H9 (cell line): ENCODE measurements at regions not wholly inside any gene's neighbourhood (a gene's known extent, or its start where the extent isn't known, plus 50 kb on each side); places are given as distances from the start of the nearest gene placed in this dataset.

Experiments
- DNase-seq: peaks from one replicate; pipeline ENCODE4 v3.0.0-alpha.2; 2017
- H2AFZ ChIP-seq: one replicate; pipeline ENCODE4 v1.6.1; 2013; ENCODE audit warnings: mild to moderate bottlenecking, low read length, control low read depth, moderate library complexity
- H2AK5ac ChIP-seq: 2 replicates; pipeline ENCODE4 v1.6.1; 2013; ENCODE audit warnings: low read length, control low read depth, mixed read lengths; ENCODE audit not compliant: insufficient read length
- H2BK120ac ChIP-seq: one replicate; pipeline ENCODE4 v1.6.1; 2013; ENCODE audit warnings: low read depth, mild to moderate bottlenecking, low read length, control low read depth, inconsistent platforms; ENCODE audit not compliant: poor library complexity, severe bottlenecking
- H2BK12ac ChIP-seq: 2 replicates; pipeline ENCODE4 v1.6.1; 2013; ENCODE audit warnings: low read length, control low read depth, mixed read lengths, low read depth; ENCODE audit not compliant: insufficient read length
- H2BK15ac ChIP-seq: 2 replicates; pipeline ENCODE4 v1.6.1; 2013; ENCODE audit warnings: low read depth, low read length, control low read depth
- H2BK20ac ChIP-seq: one replicate; pipeline ENCODE4 v1.6.1; 2013; ENCODE audit warnings: low read depth, mild to moderate bottlenecking, low read length, control low read depth, inconsistent platforms; ENCODE audit not compliant: poor library complexity, severe bottlenecking
- H2BK5ac ChIP-seq: 2 replicates; pipeline ENCODE4 v1.6.1; 2013; ENCODE audit warnings: low read length, control low read depth, mixed read lengths; ENCODE audit not compliant: insufficient read length
- H3K14ac ChIP-seq: 2 replicates; pipeline ENCODE4 v1.6.1; 2013; ENCODE audit warnings: low read length, control low read depth; ENCODE audit not compliant: insufficient read depth
- H3K18ac ChIP-seq: 2 replicates; pipeline ENCODE4 v1.6.1; 2013; ENCODE audit warnings: low read depth, mild to moderate bottlenecking, mixed read lengths, low read length, control low read depth; ENCODE audit not compliant: insufficient read length
- H3K23ac ChIP-seq: 2 replicates; pipeline ENCODE4 v1.6.1; 2013; ENCODE audit warnings: low read length, control low read depth, mixed read lengths, low read depth; ENCODE audit not compliant: insufficient read length
- H3K23me2 ChIP-seq: 2 replicates; pipeline ENCODE4 v1.6.1; 2013; ENCODE audit warnings: low read depth, mild to moderate bottlenecking, mixed read lengths, low read length, control low read depth; ENCODE audit not compliant: insufficient read length, poor library complexity, severe bottlenecking
- H3K27ac ChIP-seq: 2 replicates; pipeline ENCODE4 v1.5.1; 2013; ENCODE audit warnings: low read length, control low read depth, mixed read lengths, low read depth; ENCODE audit not compliant: insufficient read length
- H3K27me3 ChIP-seq: 2 replicates; pipeline ENCODE4 v1.6.1; 2013; ENCODE audit warnings: low read length, control low read depth, inconsistent platforms; ENCODE audit not compliant: insufficient read depth
- H3K4ac ChIP-seq: 2 replicates; pipeline ENCODE4 v1.6.1; 2013; ENCODE audit warnings: low read depth, mild to moderate bottlenecking, control low read depth, inconsistent platforms, low read length, moderate library complexity
- H3K4me1 ChIP-seq: 2 replicates; pipeline ENCODE4 v1.6.1; 2013; ENCODE audit warnings: low read length, control low read depth, inconsistent platforms; ENCODE audit not compliant: insufficient read depth
- H3K4me2 ChIP-seq: 2 replicates; pipeline ENCODE4 v1.6.1; 2013; ENCODE audit warnings: low read length, control low read depth, mixed read lengths; ENCODE audit not compliant: insufficient read length, insufficient read depth
- H3K56ac ChIP-seq: 2 replicates; pipeline ENCODE4 v1.6.1; 2013; ENCODE audit warnings: low read depth, mild to moderate bottlenecking, mixed read lengths, low read length, control low read depth; ENCODE audit not compliant: insufficient read length
- H3K79me1 ChIP-seq: 2 replicates; pipeline ENCODE4 v1.6.1; 2013; ENCODE audit warnings: low read depth, mild to moderate bottlenecking, moderate library complexity, low read length, control low read depth, inconsistent platforms; ENCODE audit not compliant: insufficient read depth, poor library complexity, severe bottlenecking
- H3K79me2 ChIP-seq: 2 replicates; pipeline ENCODE4 v1.6.1; 2013; ENCODE audit warnings: low read length, control low read depth, inconsistent platforms; ENCODE audit not compliant: insufficient read depth
- H3K9ac ChIP-seq: 2 replicates; pipeline ENCODE4 v1.6.1; 2013; ENCODE audit warnings: low read length, control low read depth, mixed read lengths; ENCODE audit not compliant: insufficient read length; ENCODE audit errors: extremely low read depth
- H3K9me3 ChIP-seq: one replicate; pipeline ENCODE4 v1.6.1; 2013; ENCODE audit warnings: low read depth, low read length, inconsistent platforms; ENCODE audit not compliant: control insufficient read depth
- H3T11ph ChIP-seq: one replicate; pipeline ENCODE4 v1.6.1; 2013; ENCODE audit warnings: mild to moderate bottlenecking, low read length, control low read depth, inconsistent platforms
- H4K20me1 ChIP-seq: one replicate; pipeline ENCODE4 v1.6.1; 2013; ENCODE audit not compliant: control insufficient read depth, insufficient read length, insufficient read depth
- H4K5ac ChIP-seq: 2 replicates; pipeline ENCODE4 v1.6.1; 2013; ENCODE audit warnings: low read depth, mild to moderate bottlenecking, mixed read lengths, low read length, control low read depth; ENCODE audit not compliant: insufficient read length
- H4K8ac ChIP-seq: replicated peaks from 2 replicates; pipeline ENCODE4 v1.6.1; 2013; ENCODE audit warnings: low read length, control low read depth, mixed read lengths, low read depth; ENCODE audit not compliant: insufficient read length
- H4K91ac ChIP-seq: 2 replicates; pipeline ENCODE4 v1.6.1; 2013; ENCODE audit warnings: low read depth, mild to moderate bottlenecking, moderate library complexity, mixed read lengths, low read length, control low read depth; ENCODE audit not compliant: insufficient read length
- H3K27ac Mint-ChIP-seq, 3 experiments: 2 replicates in 2 of 3; 3 replicates in 1 of 3; pipeline ENCODE4 v1.8.0; 2020 to 2021; ENCODE audit warnings: mixed read lengths in 3 of 3, mild to moderate bottlenecking in 1 of 3, moderate library complexity in 1 of 3
- H3K27me3 Mint-ChIP-seq: 2 replicates; pipeline ENCODE4 v1.8.0; 2021; ENCODE audit warnings: low read depth, mild to moderate bottlenecking, moderate library complexity, mixed read lengths
- H3K36me3 Mint-ChIP-seq, 3 experiments: 2 replicates in 2 of 3; 3 replicates in 1 of 3; pipeline ENCODE4 v1.8.0; 2020 to 2021; ENCODE audit warnings: low read depth in 3 of 3, mixed read lengths in 3 of 3; ENCODE audit not compliant: insufficient read depth in 1 of 3
- H3K4me1 Mint-ChIP-seq, 2 experiments: 2 replicates each; pipeline ENCODE4 v1.8.0; 2020; ENCODE audit warnings: mixed read lengths in 2 of 2
- H3K4me3 Mint-ChIP-seq, 2 experiments: 2 replicates in 1 of 2; 3 replicates in 1 of 2; pipeline ENCODE4 v1.8.0; 2020 to 2021; ENCODE audit warnings: mild to moderate bottlenecking in 2 of 2, mixed read lengths in 2 of 2, moderate library complexity in 1 of 2
- H3K9me3 Mint-ChIP-seq, 2 experiments: 2 replicates in 1 of 2; 3 replicates in 1 of 2; pipeline ENCODE4 v1.8.0; 2020; ENCODE audit warnings: mild to moderate bottlenecking in 2 of 2, mixed read lengths in 2 of 2, moderate library complexity in 1 of 2
- WGBS: extraction: QIAGEN DNeasy Blood & Tissue Kit; methylation state at CpG from one replicate; pipeline ENCODE4 v1.1.7; 2013; ENCODE audit warnings: missing lambda C conversion rate, low lambda C conversion rate, mixed read lengths; ENCODE audit not compliant: insufficient read length; ENCODE audit errors: extremely low coverage; 5-methylcytosine and 5-hydroxymethylcytosine counted together
- TF ChIP-seq, protein P1 (sequence below): fragments of 200-600 bp; sonication (generic); conservative IDR thresholded peaks from 3 replicates; pipeline ENCODE4 v1.8.0; 2021; ENCODE audit warnings: antibody characterized with exemption, mild to moderate bottlenecking

GRCh38 chr2:4192119-4192518 is 488.7 kb downstream of the DCDC2C start:
- H3K18ac ChIP-seq, result no peak overlapping the region
- H3K27me3 ChIP-seq, result no peaks in the 10 kb centered on the region
- H2BK12ac ChIP-seq, result no peak overlapping the region
- no peak overlapping the region for H3T11ph ChIP-seq
- Mint-ChIP-seq H3K4me1 (no peaks in the 10 kb centered on the region), H3K4me3 (no peak overlapping the region), H3K27ac (no peak overlapping the region), H3K36me3 (peaks cover 8 to 33% (median 17%) of the 10 kb centered on the region in 3 experiments), H3K9me3 (peaks cover 25 to 32% of the 10 kb centered on the region in 2 experiments), H3K27me3 (no peaks in the 10 kb centered on the region; the same call in 1 of the 2 replicates)
- no peak overlapping the region for H3K14ac ChIP-seq
- no peak overlapping the region for H2AK5ac ChIP-seq
- no peak overlapping the region for H2BK20ac ChIP-seq
- no peak overlapping the region for H3K56ac ChIP-seq
- H3K79me1 ChIP-seq, result no peaks in the 10 kb centered on the region
- H3K23me2 ChIP-seq, result no peaks in the 10 kb centered on the region
- H2BK5ac ChIP-seq, result no peak overlapping the region
- H2AFZ ChIP-seq, result no peak overlapping the region
- H2BK15ac ChIP-seq, result no peak overlapping the region
- no peaks in the 10 kb centered on the region for H3K4me1 ChIP-seq
- H4K8ac ChIP-seq, result no peak overlapping the region
- no peak overlapping the region for H4K91ac ChIP-seq
- no peak overlapping the region for H3K23ac ChIP-seq
- H3K9ac ChIP-seq, result no peak overlapping the region
- no peak overlapping the region for H2BK120ac ChIP-seq
- H3K4ac ChIP-seq, result no peak overlapping the region
- no peak for DNase-seq
- no peaks in the 10 kb centered on the region for H3K79me2 ChIP-seq
- H3K27ac ChIP-seq, result no peak overlapping the region
- H4K5ac ChIP-seq, result no peak overlapping the region
- H4K20me1 ChIP-seq, result no peaks in the 10 kb centered on the region
- no CpG with 5 or more reads among the region's 2 CpGs for WGBS
- no peak overlapping the region for H3K4me2 ChIP-seq
- TF ChIP-seq, protein P1, sequence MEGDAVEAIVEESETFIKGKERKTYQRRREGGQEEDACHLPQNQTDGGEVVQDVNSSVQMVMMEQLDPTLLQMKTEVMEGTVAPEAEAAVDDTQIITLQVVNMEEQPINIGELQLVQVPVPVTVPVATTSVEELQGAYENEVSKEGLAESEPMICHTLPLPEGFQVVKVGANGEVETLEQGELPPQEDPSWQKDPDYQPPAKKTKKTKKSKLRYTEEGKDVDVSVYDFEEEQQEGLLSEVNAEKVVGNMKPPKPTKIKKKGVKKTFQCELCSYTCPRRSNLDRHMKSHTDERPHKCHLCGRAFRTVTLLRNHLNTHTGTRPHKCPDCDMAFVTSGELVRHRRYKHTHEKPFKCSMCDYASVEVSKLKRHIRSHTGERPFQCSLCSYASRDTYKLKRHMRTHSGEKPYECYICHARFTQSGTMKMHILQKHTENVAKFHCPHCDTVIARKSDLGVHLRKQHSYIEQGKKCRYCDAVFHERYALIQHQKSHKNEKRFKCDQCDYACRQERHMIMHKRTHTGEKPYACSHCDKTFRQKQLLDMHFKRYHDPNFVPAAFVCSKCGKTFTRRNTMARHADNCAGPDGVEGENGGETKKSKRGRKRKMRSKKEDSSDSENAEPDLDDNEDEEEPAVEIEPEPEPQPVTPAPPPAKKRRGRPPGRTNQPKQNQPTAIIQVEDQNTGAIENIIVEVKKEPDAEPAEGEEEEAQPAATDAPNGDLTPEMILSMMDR, result no peak
- peaks cover 8% of the 10 kb centered on the region for H3K9me3 ChIP-seq
